Karpas-422 (cell line): ENCODE measurements at regions not wholly inside any gene's neighbourhood (a gene's known extent, or its start where the extent isn't known, plus 50 kb on each side); places are given as distances from the start of the nearest gene placed in this dataset.

ENCODE experiments used
- DNase-seq: peaks from one replicate; pipeline ENCODE4 v3.0.0-alpha.2; 2015
- H2AFZ ChIP-seq: fragments of 200-600 bp; sonication (generic); 2 replicates; pipeline ENCODE4 v1.6.1; 2014; ENCODE audit warnings: antibody characterized with exemption, low read length, mixed read lengths
- H3K27ac ChIP-seq: fragments of 200-600 bp; sonication (generic); 2 replicates; pipeline ENCODE4 v1.5.1; 2014; ENCODE audit warnings: mild to moderate bottlenecking, low read length, moderate library complexity
- H3K27me3 ChIP-seq: fragments of 200-600 bp; sonication (generic); 2 replicates; pipeline ENCODE4 v1.6.1; 2014; ENCODE audit warnings: low read length, mixed read lengths
- H3K36me3 ChIP-seq: fragments of 200-600 bp; sonication (generic); 2 replicates; pipeline ENCODE4 v1.6.1; 2014; ENCODE audit warnings: low read length, mixed read lengths; ENCODE audit not compliant: insufficient read depth
- H3K4me1 ChIP-seq: fragments of 200-600 bp; sonication (generic); 2 replicates; pipeline ENCODE4 v1.6.1; 2014; ENCODE audit warnings: mild to moderate bottlenecking, low read length, mixed read lengths
- H3K4me2 ChIP-seq: fragments of 200-600 bp; sonication (generic); 2 replicates; pipeline ENCODE4 v1.6.1; 2014; ENCODE audit warnings: low read length, low read depth, mild to moderate bottlenecking; ENCODE audit not compliant: poor library complexity, severe bottlenecking
- H3K4me3 ChIP-seq: fragments of 200-600 bp; sonication (generic); 2 replicates; pipeline ENCODE4 v1.5.1; 2014; ENCODE audit warnings: mild to moderate bottlenecking, antibody characterized with exemption, low read length, mixed read lengths
- H3K79me2 ChIP-seq: fragments of 200-600 bp; sonication (generic); 2 replicates; pipeline ENCODE4 v1.6.1; 2014; ENCODE audit warnings: mild to moderate bottlenecking, low read length, mixed read lengths
- H3K9ac ChIP-seq: fragments of 200-600 bp; sonication (generic); 2 replicates; pipeline ENCODE4 v1.6.0; 2014; ENCODE audit warnings: low read length
- H3K9me2 ChIP-seq: fragments of 200-600 bp; sonication (generic), shearing (Covaris generic); replicated peaks from 2 replicates; pipeline ENCODE4 v1.6.0; 2014; ENCODE audit warnings: mild to moderate bottlenecking, low read length, moderate library complexity; ENCODE audit not compliant: insufficient read depth
- H3K9me3 ChIP-seq: fragments of 300-700, 200-600 bp; sonication (generic); 2 replicates; pipeline ENCODE4 v1.6.1; 2014; ENCODE audit warnings: low read length, mixed read lengths
- H4K20me1 ChIP-seq: fragments of 200-600 bp; sonication (generic); 2 replicates; pipeline ENCODE4 v1.6.1; 2014; ENCODE audit warnings: mild to moderate bottlenecking, antibody characterized with exemption, low read length, low read depth; ENCODE audit not compliant: insufficient read depth

DNA sequence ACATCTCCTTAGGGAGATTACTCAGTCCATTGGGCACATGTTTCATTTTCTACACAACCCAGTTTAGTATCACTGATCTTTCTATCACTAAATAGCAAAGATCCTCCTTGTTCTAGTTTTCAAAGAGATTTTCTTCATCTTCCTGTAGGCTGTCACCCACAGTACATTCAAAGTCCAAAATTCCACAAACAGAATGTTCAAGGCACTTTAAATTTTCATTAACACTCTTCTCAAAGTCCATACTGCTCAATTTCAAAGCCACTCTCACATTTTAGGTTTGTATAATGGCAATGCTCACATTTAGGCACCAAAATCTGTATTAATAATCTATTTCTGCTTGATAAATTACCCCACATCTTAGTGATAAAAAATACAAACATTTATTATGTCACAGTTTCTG is 152.8 kb downstream of the FSIP2 start:
- Histone ChIP-seq H2AFZ (no peak overlapping the region), H3K9me2 (no peaks in the 10 kb centered on the region), H3K9ac (no peak overlapping the region), H4K20me1 (no peaks in the 10 kb centered on the region), H3K27me3 (no peaks in the 10 kb centered on the region), H3K4me2 (no peak overlapping the region), H3K79me2 (no peaks in the 10 kb centered on the region), H3K27ac (no peak overlapping the region), H3K4me1 (no peaks in the 10 kb centered on the region), H3K9me3 (no peaks in the 10 kb centered on the region; the same call in none of the 2 replicates), H3K4me3 (no peak overlapping the region), H3K36me3 (no peaks in the 10 kb centered on the region)
- no peak for DNase-seq

DNA sequence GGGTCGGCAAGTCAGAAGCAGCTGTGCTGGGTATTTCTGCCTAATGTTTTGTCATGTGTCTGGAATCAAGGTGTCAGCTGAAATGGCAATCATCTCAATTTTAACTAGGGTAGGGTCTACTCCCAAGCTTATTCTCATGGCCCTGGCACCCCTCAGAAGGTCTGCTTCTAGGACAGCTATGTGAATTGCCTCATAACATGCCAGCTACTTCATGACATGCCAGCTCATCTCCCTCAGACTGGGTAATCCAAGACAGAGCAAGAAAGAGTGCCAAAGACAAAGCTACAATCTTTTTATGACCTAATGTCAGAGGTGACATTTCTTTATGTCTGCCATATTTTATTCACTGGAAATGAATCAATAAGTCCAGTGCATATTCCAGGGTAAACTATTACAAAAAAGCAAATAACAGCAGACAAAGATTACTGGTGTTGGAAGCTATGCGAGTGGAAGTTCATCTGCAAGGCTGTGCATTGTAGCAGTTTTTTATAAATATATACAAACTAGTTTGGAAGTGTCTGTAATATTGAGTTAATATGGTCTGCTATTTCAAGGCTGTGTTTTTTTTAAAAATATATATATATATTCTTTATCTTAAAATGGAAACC is 153.3 kb downstream of the FSIP2 start:
- H3K9ac ChIP-seq: no peak overlapping the region
- H3K9me3 ChIP-seq: no peaks in the 10 kb centered on the region; the same call in none of the 2 replicates
- H4K20me1 ChIP-seq: no peaks in the 10 kb centered on the region
- H3K9me2 ChIP-seq: no peaks in the 10 kb centered on the region
- H2AFZ ChIP-seq: no peak overlapping the region
- no peaks in the 10 kb centered on the region for H3K4me1 ChIP-seq
- no peak overlapping the region for H3K4me3 ChIP-seq
- H3K4me2 ChIP-seq: no peak overlapping the region
- H3K36me3 ChIP-seq: no peaks in the 10 kb centered on the region
- DNase-seq: no peak
- H3K27ac ChIP-seq: no peak overlapping the region
- no peaks in the 10 kb centered on the region for H3K27me3 ChIP-seq
- no peaks in the 10 kb centered on the region for H3K79me2 ChIP-seq

DNA sequence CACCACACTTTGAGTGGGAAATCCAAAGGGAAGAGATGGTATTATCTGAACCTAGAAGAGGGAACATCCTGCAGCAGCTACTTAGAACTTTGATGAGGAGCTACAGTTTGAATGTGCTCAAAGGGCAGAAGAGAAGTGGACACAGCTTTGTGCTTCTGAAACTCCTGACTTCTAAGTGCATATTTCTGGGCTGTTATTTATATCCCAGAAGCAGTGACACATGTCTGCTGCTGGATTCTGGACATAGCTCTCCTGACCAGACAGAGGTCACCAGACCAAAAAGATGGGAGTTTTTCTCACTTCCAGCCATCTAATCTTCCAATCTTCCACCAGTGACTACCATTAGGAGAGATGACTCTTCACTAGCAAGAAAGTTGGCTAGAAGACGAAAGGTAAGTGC is 153.9 kb downstream of the FSIP2 start:
- Histone ChIP-seq H3K4me2 (no peak overlapping the region), H3K27me3 (no peaks in the 10 kb centered on the region), H3K4me1 (no peaks in the 10 kb centered on the region), H3K79me2 (no peaks in the 10 kb centered on the region), H4K20me1 (no peaks in the 10 kb centered on the region), H2AFZ (no peak overlapping the region), H3K36me3 (no peaks in the 10 kb centered on the region), H3K27ac (no peak overlapping the region), H3K9me3 (no peaks in the 10 kb centered on the region; the same call in none of the 2 replicates), H3K9me2 (no peaks in the 10 kb centered on the region), H3K9ac (no peak overlapping the region), H3K4me3 (no peak overlapping the region)
- DNase-seq: no peak

DNA sequence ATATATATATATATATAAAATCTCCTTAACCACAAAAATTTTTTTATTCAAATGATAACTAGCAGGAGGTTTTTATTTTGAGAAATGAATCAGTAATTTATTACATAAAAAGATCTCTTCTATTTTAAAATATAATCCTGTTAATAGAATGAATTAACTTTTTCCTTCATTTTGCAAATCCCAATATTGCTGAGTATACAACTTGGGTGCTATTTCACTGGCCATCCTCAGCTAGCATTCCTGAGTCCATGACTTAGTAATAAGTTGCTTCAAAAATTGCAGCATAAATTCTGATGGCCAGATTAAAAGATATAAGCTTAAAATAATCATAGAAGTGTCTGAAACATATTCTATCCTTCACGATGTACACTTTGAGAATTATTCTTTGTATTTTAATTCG is 155.6 kb downstream of the FSIP2 start:
- no peaks in the 10 kb centered on the region for H3K9me2 ChIP-seq
- H3K4me1 ChIP-seq: no peaks in the 10 kb centered on the region
- H2AFZ ChIP-seq: no peak overlapping the region
- H3K4me3 ChIP-seq: no peak overlapping the region
- H3K9ac ChIP-seq: no peak overlapping the region
- no peaks in the 10 kb centered on the region; the same call in none of the 2 replicates for H3K9me3 ChIP-seq
- H3K27me3 ChIP-seq: no peaks in the 10 kb centered on the region
- H3K27ac ChIP-seq: no peak overlapping the region
- no peaks in the 10 kb centered on the region for H3K36me3 ChIP-seq
- no peak overlapping the region for H3K4me2 ChIP-seq
- no peak for DNase-seq
- no peaks in the 10 kb centered on the region for H4K20me1 ChIP-seq
- no peaks in the 10 kb centered on the region for H3K79me2 ChIP-seq

DNA sequence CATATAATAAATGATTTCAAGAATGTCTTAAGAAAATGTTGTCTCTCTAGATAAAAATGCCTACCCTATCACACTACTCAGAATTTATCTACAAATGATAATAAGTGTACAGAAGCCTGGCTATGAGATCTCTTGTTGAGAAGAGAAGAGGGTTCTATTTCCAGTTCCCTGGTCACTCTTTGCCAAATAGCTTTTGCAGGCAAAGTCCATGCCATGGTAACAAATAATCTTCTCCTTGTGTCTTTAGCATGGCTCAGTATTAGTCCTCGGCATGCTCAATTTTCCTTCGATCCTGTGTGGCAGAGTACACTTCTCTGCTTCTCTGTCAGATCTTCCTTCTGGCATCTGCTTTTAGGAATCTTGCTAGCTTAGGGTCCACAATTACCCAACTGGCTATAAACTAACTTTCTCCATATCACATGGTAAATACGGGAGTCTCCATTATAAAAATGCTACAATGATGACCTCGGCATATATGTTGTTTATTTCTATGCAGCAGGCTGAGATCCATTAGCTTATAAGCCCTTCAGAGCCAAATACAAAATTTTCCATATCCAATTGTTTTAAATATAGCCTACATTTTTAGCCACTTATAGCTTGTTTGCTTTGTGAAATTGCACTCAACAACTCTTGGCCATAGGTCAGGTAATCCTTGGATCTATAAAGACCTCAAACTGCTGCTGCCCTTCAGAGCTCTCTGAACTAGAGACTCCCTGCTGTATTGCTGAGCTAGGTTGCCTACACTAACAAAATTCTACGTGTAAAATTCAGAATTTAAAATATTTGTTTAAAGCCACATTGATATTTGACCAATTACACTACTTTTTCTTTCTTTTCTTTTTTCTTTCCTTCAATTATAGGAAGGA is 157.5 kb downstream of the FSIP2 start:
- H3K79me2 ChIP-seq: no peaks in the 10 kb centered on the region
- no peaks in the 10 kb centered on the region for H3K27me3 ChIP-seq
- no peaks in the 10 kb centered on the region for H3K36me3 ChIP-seq
- H2AFZ ChIP-seq: no peak overlapping the region
- H3K9ac ChIP-seq: no peak overlapping the region
- no peak overlapping the region for H3K27ac ChIP-seq
- no peaks in the 10 kb centered on the region for H4K20me1 ChIP-seq
- no peaks in the 10 kb centered on the region; the same call in 1 of the 2 replicates for H3K9me3 ChIP-seq
- H3K9me2 ChIP-seq: no peaks in the 10 kb centered on the region
- DNase-seq: no peak
- H3K4me3 ChIP-seq: no peak overlapping the region
- H3K4me1 ChIP-seq: no peaks in the 10 kb centered on the region
- no peak overlapping the region for H3K4me2 ChIP-seq

DNA sequence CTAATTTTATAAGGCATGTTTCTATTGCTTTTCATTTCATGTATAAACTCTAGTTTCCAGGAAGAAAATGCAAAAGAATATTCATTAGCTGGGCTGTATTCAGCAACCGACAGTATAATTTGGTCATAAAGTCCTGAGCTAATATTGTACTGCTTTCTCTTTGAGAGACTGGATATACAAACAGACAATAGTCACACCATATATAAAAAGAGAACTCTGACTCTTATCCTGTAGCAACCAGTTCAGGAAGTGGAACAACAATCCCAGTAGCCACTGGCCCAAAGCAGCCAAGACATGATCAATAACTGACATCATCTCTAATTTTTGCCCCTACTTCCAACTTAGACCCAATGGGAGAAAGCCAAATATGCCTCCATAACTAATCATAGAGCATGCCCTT is 160.8 kb downstream of the FSIP2 start:
- no peaks in the 10 kb centered on the region for H4K20me1 ChIP-seq
- H3K27me3 ChIP-seq: no peaks in the 10 kb centered on the region
- H3K79me2 ChIP-seq: no peaks in the 10 kb centered on the region
- H3K4me1 ChIP-seq: no peaks in the 10 kb centered on the region
- peaks cover 3% of the 10 kb centered on the region; the same call in 1 of the 2 replicates for H3K9me3 ChIP-seq
- H3K4me2 ChIP-seq: no peak overlapping the region
- no peak overlapping the region for H2AFZ ChIP-seq
- H3K27ac ChIP-seq: no peak overlapping the region
- no peaks in the 10 kb centered on the region for H3K36me3 ChIP-seq
- H3K4me3 ChIP-seq: no peak overlapping the region
- DNase-seq: no peak
- H3K9me2 ChIP-seq: no peaks in the 10 kb centered on the region
- no peak overlapping the region for H3K9ac ChIP-seq

DNA sequence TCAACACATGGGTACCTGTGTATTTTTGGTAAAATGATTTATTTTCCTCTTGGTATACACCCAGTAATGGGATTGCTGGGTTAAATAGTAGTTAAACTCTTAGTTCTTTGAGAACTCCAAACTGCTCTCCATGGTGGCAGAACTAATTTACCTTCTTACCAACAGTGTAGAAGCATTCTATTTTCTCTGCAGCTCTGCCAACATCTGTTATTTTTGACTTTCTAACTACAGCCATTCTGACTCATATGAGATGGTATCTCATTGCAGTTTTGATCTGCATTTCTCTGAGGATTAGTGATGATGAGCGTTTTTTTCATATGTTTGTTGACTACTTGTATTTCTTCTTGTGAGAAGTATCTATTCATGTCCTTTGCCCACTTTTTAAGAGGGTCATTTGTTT is 180.6 kb downstream of the FSIP2 start:
- no peaks in the 10 kb centered on the region for H3K36me3 ChIP-seq
- no peaks in the 10 kb centered on the region for H4K20me1 ChIP-seq

DNA sequence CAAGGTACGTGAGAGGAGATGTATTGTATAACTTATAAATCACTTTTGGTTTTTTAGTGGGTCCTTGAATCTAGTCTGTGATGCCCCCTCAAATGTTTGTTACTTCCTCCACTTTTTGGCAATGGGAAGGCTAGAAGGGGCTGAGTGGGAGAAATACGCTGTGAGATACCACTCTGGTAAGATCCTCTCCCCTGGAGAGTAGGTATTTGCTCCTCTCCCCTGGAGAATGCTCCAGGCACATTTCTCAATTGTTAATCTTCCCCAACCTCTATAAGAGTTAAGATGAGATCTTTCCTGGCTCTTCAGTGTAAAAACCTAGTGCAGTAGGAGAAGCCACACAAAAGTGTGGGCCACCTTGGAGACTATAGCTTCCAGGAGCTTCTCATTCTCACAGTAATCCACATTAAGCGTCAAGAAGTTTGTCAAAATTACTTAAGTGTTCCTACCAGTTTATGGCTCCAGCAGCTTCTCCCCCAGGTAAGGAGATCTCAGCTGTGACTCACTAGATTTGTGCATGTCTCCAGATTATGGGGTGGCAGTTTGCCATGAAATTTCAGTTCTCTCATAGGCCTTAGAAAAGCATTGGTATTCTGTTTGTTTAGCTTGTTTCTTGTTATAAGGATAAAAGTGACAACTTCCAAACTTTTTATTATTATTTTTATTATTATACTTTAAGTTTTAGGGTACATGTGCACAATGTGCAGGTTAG is 182.6 kb downstream of the FSIP2 start:
- H3K4me1 ChIP-seq: no peaks in the 10 kb centered on the region
- no peaks in the 10 kb centered on the region for H3K36me3 ChIP-seq
- no peaks in the 10 kb centered on the region for H3K79me2 ChIP-seq
- H3K9me3 ChIP-seq: peaks cover 3% of the 10 kb centered on the region
- H2AFZ ChIP-seq: no peak overlapping the region
- DNase-seq: no peak
- no peak overlapping the region for H3K4me3 ChIP-seq
- H3K4me2 ChIP-seq: no peak overlapping the region
- no peaks in the 10 kb centered on the region for H3K27me3 ChIP-seq
- no peaks in the 10 kb centered on the region for H3K9me2 ChIP-seq
- H3K27ac ChIP-seq: no peak overlapping the region
- no peak overlapping the region for H3K9ac ChIP-seq
- H4K20me1 ChIP-seq: no peaks in the 10 kb centered on the region

More for the DNA sequence above, 180.6 kb downstream of the FSIP2 start:
- H3K79me2 ChIP-seq: no peaks in the 10 kb centered on the region
- H3K4me3 ChIP-seq: no peak overlapping the region
- H3K9me3 ChIP-seq: no peaks in the 10 kb centered on the region; the same call in none of the 2 replicates
- H3K9ac ChIP-seq: no peak overlapping the region
- H2AFZ ChIP-seq: no peak overlapping the region
- H3K4me2 ChIP-seq: no peak overlapping the region
- H3K27ac ChIP-seq: no peak overlapping the region
- no peak for DNase-seq
- no peaks in the 10 kb centered on the region for H3K27me3 ChIP-seq
- H3K4me1 ChIP-seq: no peaks in the 10 kb centered on the region
- H3K9me2 ChIP-seq: no peaks in the 10 kb centered on the region
